NCI-H1694 treated with DMSO at 0.1 percent for 48 hours (cell line): ENCODE measurements at regions not wholly inside any gene's neighbourhood (a gene's known extent, or its start where the extent isn't known, plus 50 kb on each side); places are given as distances from the start of the nearest gene placed in this dataset.
"Not testable (repeated sequence)": the region's sequence is repeated elsewhere in the genome, so short reads cannot be mapped to it uniquely, and the experiment has no call there.

Experiments used
- DNase-seq: peaks from one replicate; lab custom pipeline; 2025; lab: John Stamatoyannopoulos, UW

- no peak for DNase-seq
Measured at GRCh38 chr1:104315823-104316222, 566.1 kb downstream of the AMY1C start.

- DNase-seq, result no peak
Measured at GRCh38 chr1:104322131-104322530, 572.4 kb downstream of the AMY1C start.

- no peak for DNase-seq
Measured at GRCh38 chr1:104329278-104329677, 579.6 kb downstream of the AMY1C start.

- DNase-seq, result no peak
Measured at GRCh38 chr1:104331763-104332162, 582.1 kb downstream of the AMY1C start.

GRCh38 chr1:104337927-104338326 lies 588.2 kb downstream of the AMY1C start:
- not testable (repeated sequence) for DNase-seq

GRCh38 chr1:104341944-104342343 lies 592.2 kb downstream of the AMY1C start:
- DNase-seq, result no peak

GRCh38 chr1:104348277-104348676 lies 598.6 kb downstream of the AMY1C start:
- no peak for DNase-seq

- DNase-seq, result no peak
Measured at GRCh38 chr1:104353580-104353979, 603.9 kb downstream of the AMY1C start.

GRCh38 chr1:104358086-104358485 lies 608.4 kb downstream of the AMY1C start:
- DNase-seq, result no peak

GRCh38 chr1:104358621-104359020 lies 608.9 kb downstream of the AMY1C start:
- no peak for DNase-seq

GRCh38 chr1:104378414-104378813 lies 628.7 kb downstream of the AMY1C start:
- no peak for DNase-seq

- no peak for DNase-seq
Measured at GRCh38 chr1:104380003-104380402, 630.3 kb downstream of the AMY1C start.

- no peak for DNase-seq
Measured at GRCh38 chr1:104387716-104388508, 638.2 kb downstream of the AMY1C start.

- no peak for DNase-seq
Measured at GRCh38 chr1:104392552-104392951, 642.9 kb downstream of the AMY1C start.

GRCh38 chr1:104402178-104402577 lies 652.5 kb downstream of the AMY1C start:
- no peak for DNase-seq

- DNase-seq, result no peak
Measured at GRCh38 chr1:104403883-104404282, 654.2 kb downstream of the AMY1C start.

- DNase-seq, result no peak
Measured at GRCh38 chr1:104406728-104407127, 657.0 kb downstream of the AMY1C start.

GRCh38 chr1:104408268-104408667 lies 658.6 kb downstream of the AMY1C start:
- no peak for DNase-seq

GRCh38 chr1:104435255-104435654 lies 685.6 kb downstream of the AMY1C start:
- no peak for DNase-seq

- DNase-seq, result no peak
Measured at GRCh38 chr1:104440011-104440410, 690.3 kb downstream of the AMY1C start.

GRCh38 chr1:104456724-104457123 lies 707.0 kb downstream of the AMY1C start:
- DNase-seq, result no peak

- no peak for DNase-seq
Measured at GRCh38 chr1:104459886-104460285, 710.2 kb downstream of the AMY1C start.

- DNase-seq, result no peak
Measured at GRCh38 chr1:104460880-104461279, 711.2 kb downstream of the AMY1C start.

GRCh38 chr1:104463126-104463697 lies 713.5 kb downstream of the AMY1C start:
- DNase-seq, result no peak
